Body of pancreas (tissue), 4 donors: ENCODE measurements at regions not wholly inside any gene's neighbourhood (a gene's known extent, or its start where the extent isn't known, plus 50 kb on each side); places are given as distances from the start of the nearest gene placed in this dataset.

ENCODE experiments used
- CTCF ChIP-seq, 7 experiments: fragments of 450-650 bp in 4 of 7; fragments of 200-600 bp in 3 of 7; sonication (generic) in 3 of 7; IDR thresholded peaks; one replicate each; pipeline ENCODE4 v1.5.1; 2016 to 2019; ENCODE audit warnings: antibody characterized with exemption in 7 of 7
- POLR2A ChIP-seq, 3 donors: fragments of 450-650 bp; IDR thresholded peaks; one replicate each; pipeline ENCODE4 v1.6.1; 2016; ENCODE audit warnings: antibody characterized with exemption in 3 of 3, mild to moderate bottlenecking in 2 of 3

GRCh38 chr3:191848818-191849217 lies 387.9 kb downstream of the PYDC2 start:
- TF ChIP-seq CTCF (IDR thresholded peaks at IDR 0.05) = no peak
- no peak for TF ChIP-seq POLR2A (IDR thresholded peaks at IDR 0.05)
